ENCODE measurements at regions not wholly inside any gene's neighbourhood (a gene's known extent, or its start where the extent isn't known, plus 50 kb on each side); places are given as distances from the start of the nearest gene placed in this dataset.

GRCh38 chr6:47111685-47112084 is 69.6 kb upstream of the ADGRF1 start:
- no peaks in the 10 kb centered on the region for H3K36me3 ChIP-seq (ENCODE audit: low read length)
- H3K9me3 ChIP-seq (ENCODE audit: insufficient read depth, low read length), result no peaks in the 10 kb centered on the region
- no peak for TF ChIP-seq EZH2phosphoT487 (conservative IDR thresholded peaks at IDR 0.05; ENCODE audit: low read length)
- TF ChIP-seq, protein P1, sequence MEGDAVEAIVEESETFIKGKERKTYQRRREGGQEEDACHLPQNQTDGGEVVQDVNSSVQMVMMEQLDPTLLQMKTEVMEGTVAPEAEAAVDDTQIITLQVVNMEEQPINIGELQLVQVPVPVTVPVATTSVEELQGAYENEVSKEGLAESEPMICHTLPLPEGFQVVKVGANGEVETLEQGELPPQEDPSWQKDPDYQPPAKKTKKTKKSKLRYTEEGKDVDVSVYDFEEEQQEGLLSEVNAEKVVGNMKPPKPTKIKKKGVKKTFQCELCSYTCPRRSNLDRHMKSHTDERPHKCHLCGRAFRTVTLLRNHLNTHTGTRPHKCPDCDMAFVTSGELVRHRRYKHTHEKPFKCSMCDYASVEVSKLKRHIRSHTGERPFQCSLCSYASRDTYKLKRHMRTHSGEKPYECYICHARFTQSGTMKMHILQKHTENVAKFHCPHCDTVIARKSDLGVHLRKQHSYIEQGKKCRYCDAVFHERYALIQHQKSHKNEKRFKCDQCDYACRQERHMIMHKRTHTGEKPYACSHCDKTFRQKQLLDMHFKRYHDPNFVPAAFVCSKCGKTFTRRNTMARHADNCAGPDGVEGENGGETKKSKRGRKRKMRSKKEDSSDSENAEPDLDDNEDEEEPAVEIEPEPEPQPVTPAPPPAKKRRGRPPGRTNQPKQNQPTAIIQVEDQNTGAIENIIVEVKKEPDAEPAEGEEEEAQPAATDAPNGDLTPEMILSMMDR (IDR thresholded peaks at IDR 0.05; ENCODE audit: insufficient read depth, low read length, poor library complexity, severe bottlenecking), result no peak
- no peaks in the 10 kb centered on the region for H4K20me1 ChIP-seq (ENCODE audit: low read depth, low read length)
- no peak overlapping the region for H3K27ac ChIP-seq (ENCODE audit: low read depth, low read length)
- no peak overlapping the region for H3K4me2 ChIP-seq (ENCODE audit: low read depth, low read length, poor library complexity, severe bottlenecking)
- no peaks in the 10 kb centered on the region for H3K9me2 ChIP-seq (replicated peaks; ENCODE audit: insufficient read depth, low read length)
- no peak overlapping the region for H2AFZ ChIP-seq (ENCODE audit: low read depth, low read length, severe bottlenecking)
- H3K27me3 ChIP-seq (ENCODE audit: low read length), result no peaks in the 10 kb centered on the region
- no peaks in the 10 kb centered on the region for H3K79me2 ChIP-seq (ENCODE audit: insufficient read depth, low read length)
- H3F3A ChIP-seq (ENCODE audit: insufficient read depth), result no peaks in the 10 kb centered on the region
- H3K4me3 ChIP-seq (ENCODE audit: insufficient read depth, low read length, poor library complexity, severe bottlenecking), result no peak overlapping the region
- H3K9ac ChIP-seq (ENCODE audit: low read length), result no peak overlapping the region

GRCh38 chr6:47109281-47109680 is 67.1 kb upstream of the ADGRF1 start:
- no peaks in the 10 kb centered on the region for H3K9me3 ChIP-seq (ENCODE audit: insufficient read depth, low read length)
- H3K79me2 ChIP-seq (ENCODE audit: insufficient read depth, low read length), result no peaks in the 10 kb centered on the region
- H3K9me2 ChIP-seq (replicated peaks; ENCODE audit: insufficient read depth, low read length), result no peaks in the 10 kb centered on the region
- no peaks in the 10 kb centered on the region for H3K27me3 ChIP-seq (ENCODE audit: low read length)
- TF ChIP-seq, protein P1 (IDR thresholded peaks at IDR 0.05; ENCODE audit: insufficient read depth, low read length, poor library complexity, severe bottlenecking), result no peak
- TF ChIP-seq EZH2phosphoT487 (conservative IDR thresholded peaks at IDR 0.05; ENCODE audit: low read length), result no peak
- H2AFZ ChIP-seq (ENCODE audit: low read depth, low read length, severe bottlenecking), result no peak overlapping the region
- H3K4me3 ChIP-seq (ENCODE audit: insufficient read depth, low read length, poor library complexity, severe bottlenecking), result no peak overlapping the region
- H3K4me2 ChIP-seq (ENCODE audit: low read depth, low read length, poor library complexity, severe bottlenecking), result no peak overlapping the region
- H3K36me3 ChIP-seq (ENCODE audit: low read length), result no peaks in the 10 kb centered on the region
- H3K27ac ChIP-seq (ENCODE audit: low read depth, low read length), result no peak overlapping the region
- no peak overlapping the region for H3K9ac ChIP-seq (ENCODE audit: low read length)
- no peaks in the 10 kb centered on the region for H4K20me1 ChIP-seq (ENCODE audit: low read depth, low read length)
- H3F3A ChIP-seq (ENCODE audit: insufficient read depth), result no peaks in the 10 kb centered on the region

GRCh38 chr6:47106721-47107197 is 64.6 kb upstream of the ADGRF1 start:
- Histone ChIP-seq H4K20me1 (ENCODE audit: low read depth, low read length) (no peaks in the 10 kb centered on the region), H3K27me3 (ENCODE audit: low read length) (no peaks in the 10 kb centered on the region), H3K79me2 (ENCODE audit: insufficient read depth, low read length) (no peaks in the 10 kb centered on the region), H3K27ac (ENCODE audit: low read depth, low read length) (no peak overlapping the region), H3K4me3 (ENCODE audit: insufficient read depth, low read length, poor library complexity, severe bottlenecking) (no peak overlapping the region), H3K36me3 (ENCODE audit: low read length) (no peaks in the 10 kb centered on the region), H3K4me2 (ENCODE audit: low read depth, low read length, poor library complexity, severe bottlenecking) (no peak overlapping the region), H3F3A (ENCODE audit: insufficient read depth) (no peaks in the 10 kb centered on the region), H3K9ac (ENCODE audit: low read length) (no peak overlapping the region), H3K9me2 (replicated peaks; ENCODE audit: insufficient read depth, low read length) (no peaks in the 10 kb centered on the region), H2AFZ (ENCODE audit: low read depth, low read length, severe bottlenecking) (no peak overlapping the region), H3K9me3 (ENCODE audit: insufficient read depth, low read length) (no peaks in the 10 kb centered on the region)
- TF ChIP-seq, protein P1 (IDR thresholded peaks at IDR 0.05; ENCODE audit: insufficient read depth, low read length, poor library complexity, severe bottlenecking), result no peak
- no peak for TF ChIP-seq EZH2phosphoT487 (conservative IDR thresholded peaks at IDR 0.05; ENCODE audit: low read length)
